GM12865 (cell line): ENCODE measurements at regions not wholly inside any gene's neighbourhood (a gene's known extent, or its start where the extent isn't known, plus 50 kb on each side); places are given as distances from the start of the nearest gene placed in this dataset.

Source experiments
- DNase-seq: peaks from one replicate; pipeline ENCODE4 v3.0.0; 2010; ENCODE audit warnings: low read depth
- H3K4me3 ChIP-seq: 2 replicates; pipeline ENCODE4 v1.5.1; 2011; ENCODE audit warnings: mild to moderate bottlenecking, low read depth, low read length, control low read depth
- TF ChIP-seq, protein P1 (sequence below): IDR thresholded peaks from 2 replicates; pipeline ENCODE4 v1.5.1; 2011; ENCODE audit warnings: low read length, control low read depth, low read depth, inconsistent platforms; ENCODE audit not compliant: insufficient read depth; ENCODE audit errors: missing control alignments

DNA sequence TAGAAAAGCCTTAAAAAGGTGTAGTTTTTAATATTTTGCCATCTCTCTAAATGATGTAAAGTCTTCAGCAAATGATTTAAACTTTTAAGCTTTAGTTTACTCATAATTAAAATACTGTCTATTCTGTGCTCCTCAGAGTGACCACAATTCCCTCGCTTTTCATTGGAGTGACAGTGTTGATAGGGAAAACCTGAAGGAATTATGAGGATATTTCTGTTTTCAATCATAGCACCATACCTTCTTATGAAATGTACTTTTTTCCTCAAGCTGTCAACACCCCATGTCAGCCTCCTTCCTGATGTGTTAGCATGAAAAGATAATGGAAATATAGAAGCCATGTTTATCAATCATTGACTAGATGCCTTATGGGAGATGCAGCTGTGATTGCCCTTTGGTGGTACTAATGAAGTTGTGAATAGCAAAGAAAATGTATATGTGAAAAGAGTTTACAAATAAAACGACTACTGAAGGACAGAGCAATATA is 145.4 kb upstream of the EYS start:
- no peak for DNase-seq
- TF ChIP-seq, protein P1, sequence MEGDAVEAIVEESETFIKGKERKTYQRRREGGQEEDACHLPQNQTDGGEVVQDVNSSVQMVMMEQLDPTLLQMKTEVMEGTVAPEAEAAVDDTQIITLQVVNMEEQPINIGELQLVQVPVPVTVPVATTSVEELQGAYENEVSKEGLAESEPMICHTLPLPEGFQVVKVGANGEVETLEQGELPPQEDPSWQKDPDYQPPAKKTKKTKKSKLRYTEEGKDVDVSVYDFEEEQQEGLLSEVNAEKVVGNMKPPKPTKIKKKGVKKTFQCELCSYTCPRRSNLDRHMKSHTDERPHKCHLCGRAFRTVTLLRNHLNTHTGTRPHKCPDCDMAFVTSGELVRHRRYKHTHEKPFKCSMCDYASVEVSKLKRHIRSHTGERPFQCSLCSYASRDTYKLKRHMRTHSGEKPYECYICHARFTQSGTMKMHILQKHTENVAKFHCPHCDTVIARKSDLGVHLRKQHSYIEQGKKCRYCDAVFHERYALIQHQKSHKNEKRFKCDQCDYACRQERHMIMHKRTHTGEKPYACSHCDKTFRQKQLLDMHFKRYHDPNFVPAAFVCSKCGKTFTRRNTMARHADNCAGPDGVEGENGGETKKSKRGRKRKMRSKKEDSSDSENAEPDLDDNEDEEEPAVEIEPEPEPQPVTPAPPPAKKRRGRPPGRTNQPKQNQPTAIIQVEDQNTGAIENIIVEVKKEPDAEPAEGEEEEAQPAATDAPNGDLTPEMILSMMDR: no peak
- no peak overlapping the region for H3K4me3 ChIP-seq

DNA sequence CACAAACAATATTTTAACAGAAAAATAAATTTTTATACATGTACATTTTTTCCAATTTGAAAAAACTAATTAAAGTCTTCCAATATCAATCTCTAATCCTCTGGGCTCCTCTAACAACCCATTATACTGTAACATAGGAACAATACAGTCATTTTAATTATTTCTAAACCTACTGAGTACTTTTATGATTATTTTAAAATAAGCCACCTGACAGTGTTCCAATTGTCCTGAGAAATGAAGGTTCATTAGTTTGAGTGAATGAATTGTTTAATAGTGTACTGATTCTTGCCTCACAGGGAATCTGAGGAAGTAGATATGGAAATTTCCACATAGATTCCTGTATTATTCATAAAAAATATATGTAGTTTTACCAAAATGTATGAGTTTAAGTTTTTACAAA is 123.1 kb upstream of the EYS start:
- no peak for DNase-seq
- TF ChIP-seq, protein P1: no peak

DNA sequence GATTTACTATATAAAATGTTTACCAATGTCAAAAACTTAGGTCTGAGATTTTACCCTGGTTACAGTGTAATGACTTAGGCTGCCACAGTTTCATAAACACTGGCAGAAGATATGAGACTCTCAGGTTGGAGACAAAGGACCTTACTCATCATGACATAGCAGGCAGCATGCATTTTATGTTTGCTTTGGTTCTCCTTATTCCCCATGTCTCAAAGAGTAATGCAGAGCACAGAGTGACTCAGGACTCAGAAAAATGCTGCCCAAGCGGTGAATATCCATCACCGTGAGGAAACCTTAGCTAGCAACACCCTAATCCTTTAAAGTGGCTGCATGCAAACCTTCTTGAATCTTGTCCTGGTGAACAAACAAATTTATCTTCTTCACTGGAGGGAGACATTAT is 112.1 kb upstream of the EYS start:
- TF ChIP-seq, protein P1: no peak
- H3K4me3 ChIP-seq: no peak overlapping the region
- DNase-seq: no peak

More for the DNA sequence above, 123.1 kb upstream of the EYS start:
- no peak overlapping the region for H3K4me3 ChIP-seq

DNA sequence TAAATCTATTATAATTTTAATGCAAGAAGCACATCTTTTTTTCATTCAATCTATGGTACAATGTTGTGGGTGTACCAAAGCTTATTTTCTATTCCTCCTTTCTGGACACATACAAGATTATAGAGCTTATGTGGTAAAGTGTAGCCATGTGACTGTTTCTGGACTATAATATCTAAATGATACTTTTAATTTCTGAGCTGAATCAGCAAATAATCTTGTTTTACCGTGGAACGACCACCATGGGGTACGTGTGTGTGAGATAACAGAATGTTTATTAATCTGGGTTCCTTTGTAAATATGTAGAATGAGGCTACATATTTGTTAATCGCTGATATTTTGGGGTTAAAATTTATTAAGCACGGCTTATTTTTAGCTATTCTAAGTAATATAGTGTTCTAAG is 111.5 kb upstream of the EYS start:
- TF ChIP-seq, protein P1: no peak

DNA sequence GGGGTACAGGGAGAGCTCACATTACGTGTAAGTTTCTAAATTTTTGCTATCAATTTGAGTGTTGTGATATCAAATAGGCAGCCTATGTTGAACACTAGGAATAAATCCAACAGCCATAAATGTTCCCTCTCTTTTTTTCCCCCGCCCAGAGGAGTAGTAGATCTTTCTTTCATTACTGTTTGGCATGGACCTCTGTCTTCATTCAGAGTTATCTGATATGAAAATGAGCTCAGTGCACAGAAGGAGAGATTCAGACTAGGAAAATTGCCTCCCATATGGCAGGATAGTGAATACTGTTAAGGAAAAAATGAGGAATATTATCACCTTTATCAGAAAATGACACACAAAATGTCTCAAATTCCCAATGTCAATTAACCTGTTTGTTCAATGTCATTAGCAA is 110.0 kb upstream of the EYS start:
- no peak overlapping the region for H3K4me3 ChIP-seq
- TF ChIP-seq, protein P1: no peak
- no peak for DNase-seq

More for the DNA sequence above, 111.5 kb upstream of the EYS start:
- H3K4me3 ChIP-seq: no peak overlapping the region
- DNase-seq: no peak

DNA sequence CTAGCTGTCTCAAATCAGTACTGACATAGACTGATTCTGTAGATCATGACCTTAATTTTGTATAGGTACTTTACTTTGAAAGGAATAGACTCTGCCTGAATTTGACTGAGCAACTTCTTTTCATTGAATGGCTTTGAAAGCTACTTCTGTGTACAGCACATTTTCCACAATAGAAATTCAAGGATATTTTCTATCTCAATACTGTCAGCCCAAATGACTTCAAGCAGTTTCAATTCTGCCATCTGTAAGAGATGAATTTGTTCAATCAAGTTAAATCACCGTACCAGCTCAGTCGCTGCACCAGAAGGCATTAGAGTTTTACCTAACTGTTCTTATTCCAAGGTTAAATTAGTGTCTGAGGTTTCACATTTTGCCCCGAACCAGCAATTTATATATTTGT is 107.0 kb upstream of the EYS start:
- DNase-seq: no peak
- no peak overlapping the region for H3K4me3 ChIP-seq
- TF ChIP-seq, protein P1: no peak

DNA sequence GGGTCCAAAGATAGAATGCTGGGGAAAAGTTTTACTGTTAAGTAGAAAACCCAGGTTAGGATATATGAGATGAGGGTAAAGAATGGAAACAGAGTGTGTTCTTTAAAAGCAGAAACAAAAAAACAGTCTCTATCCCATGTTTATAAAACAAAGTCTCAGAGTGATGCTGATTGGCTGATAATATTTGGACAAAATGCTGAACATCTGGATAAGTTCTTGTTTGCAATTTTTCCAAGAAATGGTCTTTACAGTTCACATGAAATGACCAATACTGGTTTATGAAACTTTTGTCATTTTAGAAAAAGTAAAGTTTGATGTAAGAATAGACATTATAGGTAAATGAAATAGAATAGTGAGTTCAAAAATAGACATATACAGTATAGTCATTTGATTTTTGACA is 96.2 kb upstream of the EYS start:
- H3K4me3 ChIP-seq: no peak overlapping the region
- no peak for DNase-seq
- TF ChIP-seq, protein P1: no peak
